GM13977 (cell line): ENCODE measurements at regions not wholly inside any gene's neighbourhood (a gene's known extent, or its start where the extent isn't known, plus 50 kb on each side); places are given as distances from the start of the nearest gene placed in this dataset.

Experiments
- DNase-seq: peaks from one replicate; pipeline ENCODE4 v3.0.0; 2012; ENCODE audit warnings: low spot score
- in situ Hi-C: fragments of 300-500 bp; cut with MboI; formaldehyde crosslinking; loops from one replicate; pipeline ENCODE4 v1.12.0; 2022; ENCODE audit warnings: low sequenced_read_pairs, low pct_unique_long_range_greater_than_20kb, mixed read lengths, inconsistent platforms; ENCODE audit not compliant: unreplicated experiment
- TF ChIP-seq, protein P1 (sequence below): IDR thresholded peaks from 2 replicates; pipeline ENCODE4 v1.5.1; 2012; ENCODE audit warnings: mild to moderate bottlenecking, control low read depth; ENCODE audit not compliant: insufficient read depth; ENCODE audit errors: extremely low read depth, missing control alignments

DNA sequence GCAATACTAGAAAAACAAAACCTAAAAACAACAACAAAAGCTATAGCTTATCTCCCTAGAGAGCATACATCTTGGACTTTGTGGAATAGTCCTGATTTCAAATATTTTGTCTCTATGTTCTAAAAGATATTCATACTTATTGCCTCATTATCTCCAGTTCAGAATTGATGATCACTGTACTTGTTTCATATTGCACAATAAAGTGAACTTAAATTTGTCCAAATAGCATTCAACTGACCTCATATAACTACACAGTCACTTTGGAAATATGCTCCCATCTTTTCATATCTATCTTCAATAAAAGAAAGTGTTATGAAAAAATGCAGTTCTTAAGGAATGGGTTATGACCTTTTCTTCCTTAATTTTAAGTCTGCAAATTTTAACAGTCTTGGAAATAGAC, 228.6 kb upstream of the CMC1 start:
- TF ChIP-seq, protein P1, sequence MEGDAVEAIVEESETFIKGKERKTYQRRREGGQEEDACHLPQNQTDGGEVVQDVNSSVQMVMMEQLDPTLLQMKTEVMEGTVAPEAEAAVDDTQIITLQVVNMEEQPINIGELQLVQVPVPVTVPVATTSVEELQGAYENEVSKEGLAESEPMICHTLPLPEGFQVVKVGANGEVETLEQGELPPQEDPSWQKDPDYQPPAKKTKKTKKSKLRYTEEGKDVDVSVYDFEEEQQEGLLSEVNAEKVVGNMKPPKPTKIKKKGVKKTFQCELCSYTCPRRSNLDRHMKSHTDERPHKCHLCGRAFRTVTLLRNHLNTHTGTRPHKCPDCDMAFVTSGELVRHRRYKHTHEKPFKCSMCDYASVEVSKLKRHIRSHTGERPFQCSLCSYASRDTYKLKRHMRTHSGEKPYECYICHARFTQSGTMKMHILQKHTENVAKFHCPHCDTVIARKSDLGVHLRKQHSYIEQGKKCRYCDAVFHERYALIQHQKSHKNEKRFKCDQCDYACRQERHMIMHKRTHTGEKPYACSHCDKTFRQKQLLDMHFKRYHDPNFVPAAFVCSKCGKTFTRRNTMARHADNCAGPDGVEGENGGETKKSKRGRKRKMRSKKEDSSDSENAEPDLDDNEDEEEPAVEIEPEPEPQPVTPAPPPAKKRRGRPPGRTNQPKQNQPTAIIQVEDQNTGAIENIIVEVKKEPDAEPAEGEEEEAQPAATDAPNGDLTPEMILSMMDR = no peak
- no peak for DNase-seq
- in situ Hi-C loops = no loop called here

DNA sequence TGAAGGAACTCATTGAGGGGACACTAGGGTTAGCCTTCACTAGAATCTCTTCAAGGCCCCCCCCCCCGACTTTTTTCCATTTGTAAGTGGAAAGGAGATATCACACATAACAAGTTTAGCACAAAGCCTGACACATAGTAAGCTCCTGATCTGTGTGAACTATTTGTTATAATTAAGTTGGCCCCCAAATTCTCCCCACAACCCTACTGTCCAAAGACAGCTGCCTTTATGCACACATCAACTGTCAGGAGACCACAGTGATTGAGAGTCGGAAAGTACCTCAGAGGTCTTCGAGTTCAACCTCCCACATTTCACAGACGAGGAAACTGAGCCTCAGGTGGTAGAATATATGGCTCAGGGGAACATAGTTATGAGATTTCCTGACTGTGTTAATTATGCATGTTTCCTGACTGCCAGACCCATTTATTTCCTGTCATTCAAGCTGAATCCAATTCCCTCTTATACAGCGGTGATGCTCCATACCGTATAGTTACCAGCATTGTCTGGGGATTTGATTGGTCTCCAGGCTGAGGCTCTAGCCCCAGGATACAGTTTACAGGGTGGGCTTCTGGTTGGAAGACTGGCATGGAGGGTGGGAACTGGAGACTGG, 227.4 kb upstream of the CMC1 start:
- in situ Hi-C loops = no loop called here

DNA sequence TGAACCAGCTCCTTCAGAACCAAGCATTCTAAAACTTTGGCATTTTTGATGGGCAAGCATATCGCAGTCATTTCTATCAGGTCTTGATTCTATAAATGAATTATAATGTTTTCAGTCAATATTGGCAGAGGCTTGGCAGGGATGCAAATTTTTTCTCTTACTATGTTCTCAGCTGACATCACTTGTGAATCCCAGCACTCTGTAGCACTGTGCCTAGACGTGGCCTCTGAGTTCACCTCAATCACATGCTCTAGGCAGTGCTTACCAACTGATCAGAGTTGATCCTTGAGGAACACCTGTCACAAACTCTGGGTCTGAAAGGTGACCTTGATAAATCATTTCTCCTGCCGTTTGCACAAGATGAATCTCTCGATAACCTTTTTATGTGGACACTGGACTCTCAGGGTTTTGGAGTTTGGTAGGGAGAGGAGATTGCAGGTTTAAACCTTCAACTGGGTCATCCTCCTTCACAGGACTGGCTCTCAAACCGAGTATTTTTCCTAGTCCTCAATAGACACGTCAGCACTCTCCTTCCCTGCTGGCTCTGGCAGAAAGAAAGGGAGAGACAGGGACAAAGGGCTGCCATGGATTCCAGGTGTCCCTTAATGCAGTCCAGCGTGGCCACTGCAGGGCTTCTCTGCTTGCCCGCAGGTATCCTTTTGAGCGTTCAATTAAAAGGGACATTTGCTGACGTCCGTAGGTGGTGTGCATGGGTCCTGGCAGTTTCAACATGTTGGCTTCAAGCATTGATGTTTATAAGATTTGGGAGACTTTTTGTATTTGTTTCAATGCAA, 222.3 kb upstream of the CMC1 start:
- in situ Hi-C loops = no loop called here
- no peak for DNase-seq
- TF ChIP-seq, protein P1 = no peak

More for the DNA sequence above, 227.4 kb upstream of the CMC1 start:
- TF ChIP-seq, protein P1 = no peak
- no peak for DNase-seq

DNA sequence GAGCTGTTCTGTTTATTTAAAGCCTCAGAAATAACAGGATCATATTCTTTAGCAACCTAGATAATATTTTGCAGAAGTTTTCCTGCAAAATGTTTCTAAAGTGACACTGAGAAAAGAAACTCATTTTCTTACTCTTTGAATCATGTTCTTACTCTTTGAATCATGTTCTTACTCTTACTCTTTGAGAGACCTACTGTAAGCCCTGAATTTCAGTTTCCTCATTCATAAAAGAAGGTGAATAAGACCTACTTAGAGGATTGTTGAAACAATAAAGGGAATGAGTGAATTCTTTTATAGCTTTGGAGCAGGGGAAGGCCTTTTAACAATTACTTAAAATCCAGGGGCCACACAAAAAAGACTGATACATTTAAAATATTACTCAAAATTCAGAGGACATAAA, 221.7 kb upstream of the CMC1 start:
- in situ Hi-C loops = no loop called here
- TF ChIP-seq, protein P1 = no peak
- DNase-seq = no peak

- TF ChIP-seq, protein P1 = no peak
- in situ Hi-C loops = no loop called here
- no peak for DNase-seq
Observed at GRCh38 chr3:28022916-28023315, 218.5 kb upstream of the CMC1 start.

DNA sequence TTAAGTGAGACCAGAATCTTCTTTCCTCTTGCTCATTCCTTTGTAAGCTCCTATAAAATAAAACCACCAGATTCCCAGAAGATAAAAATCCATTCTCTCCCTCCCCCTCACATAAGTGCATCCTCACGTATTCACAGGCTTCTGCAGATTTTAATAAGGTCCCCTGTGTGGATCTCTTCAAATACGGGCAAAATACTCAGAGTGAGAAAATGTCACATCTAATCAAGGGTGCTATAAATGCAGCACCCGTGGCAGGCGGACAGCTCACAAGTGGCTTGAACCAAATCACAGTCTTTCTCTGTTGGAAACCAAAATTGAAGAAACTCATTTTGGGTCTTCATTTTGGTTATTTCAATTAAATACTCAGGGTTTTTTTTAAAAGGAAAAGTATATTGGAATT, 212.9 kb upstream of the CMC1 start:
- in situ Hi-C loops = no loop called here
- TF ChIP-seq, protein P1 = no peak
- no peak for DNase-seq
